K562 (cell line): ENCODE measurements at regions not wholly inside any gene's neighbourhood (a gene's known extent, or its start where the extent isn't known, plus 50 kb on each side); places are given as distances from the start of the nearest gene placed in this dataset.

Experiments
- ATAC-seq: fragments of 200-7000 bp; cut with Tn5 transposase; 3 replicates; pipeline ENCODE4 v1.9.1; 2020; ENCODE audit warnings: moderate library complexity
- BruUV-seq: library from RNA; stranded (reverse); fragments of 400-500 nt; replicated peaks from 2 replicates; lab custom pipeline; 2021; lab: Mats Ljungman, UMichigan
- CTCF ChIA-PET: fragments of 300-600 bp; formaldehyde crosslinking; extraction: SDS; loops from one replicate; lab custom pipeline; 2021; ENCODE audit warnings: low intra/inter-chr PET ratio; lab: Yijun Ruan, JAX
- POLR2A ChIA-PET: fragments of 300-600, 350-650 bp; sonication (Branson Sonifier 250); formaldehyde crosslinking; extraction: SDS; loops from one replicate; lab custom pipeline; 2021; ENCODE audit warnings: antibody characterized with exemption, inconsistent platforms; lab: Yijun Ruan, JAX
- DNase-seq, 4 experiments: peaks; one replicate each; pipeline versions ENCODE4 v3.0.0 to v3.0.0-alpha.2; 2011 to 2018; ENCODE audit warnings: low spot score in 3 of 4, mixed read lengths in 3 of 4; ENCODE audit errors: extremely low read depth in 1 of 4
- FAIRE-seq: peaks from 2 replicates; lab custom pipeline; 2011; peaks lifted over from hg19 to GRCh38; lab: Jason Lieb, UNC
- H2AFZ ChIP-seq: 2 replicates; pipeline ENCODE4 v1.6.0; 2011; ENCODE audit warnings: low read depth, low read length, control low read depth, inconsistent platforms
- H3K27ac ChIP-seq: fragments of 200-600 bp; 3 replicates; pipeline ENCODE4 v1.8.0; 2011; ENCODE audit warnings: low read depth, mild to moderate bottlenecking, control low read depth, inconsistent platforms, low read length, moderate library complexity, mixed read lengths; ENCODE audit errors: extremely low read depth
- H3K27me3 ChIP-seq, 2 experiments: fragments of 300-600 bp in 1 of 2; 2 replicates in 1 of 2; 3 replicates in 1 of 2; pipeline versions ENCODE4 v1.6.0 to v1.8.0; 2011; ENCODE audit warnings: inconsistent platforms in 2 of 2, low read length in 2 of 2, mild to moderate bottlenecking in 1 of 2, mixed read lengths in 1 of 2, moderate library complexity in 1 of 2; ENCODE audit not compliant: control insufficient read depth in 2 of 2, insufficient read depth in 2 of 2
- H3K36me3 ChIP-seq: fragments of 300-600 bp; 3 replicates; pipeline ENCODE4 v1.8.0; 2011; ENCODE audit warnings: mild to moderate bottlenecking, low read length, inconsistent platforms; ENCODE audit not compliant: control insufficient read depth, insufficient read depth
- H3K4me1 ChIP-seq, 2 experiments: fragments of 200-600 bp in 1 of 2; replicated peaks in 1 of 2; 2 replicates in 1 of 2; 3 replicates in 1 of 2; pipeline versions ENCODE4 v1.5.1 to v1.8.0; 2011; ENCODE audit warnings: inconsistent platforms in 2 of 2, low read length in 2 of 2, mild to moderate bottlenecking in 1 of 2, mixed read lengths in 1 of 2, moderate library complexity in 1 of 2; ENCODE audit not compliant: control insufficient read depth in 2 of 2, insufficient read depth in 2 of 2
- H3K4me2 ChIP-seq: 2 replicates; pipeline ENCODE4 v1.6.1; 2011; ENCODE audit warnings: low read length, control low read depth, inconsistent platforms, mixed read lengths; ENCODE audit not compliant: insufficient read depth
- H3K4me3 ChIP-seq: fragments of 200-600 bp; sonication (generic), shearing (Covaris generic); 2 replicates; pipeline ENCODE4 v1.5.1; 2016; ENCODE audit warnings: control low read depth, inconsistent platforms
- H3K79me2 ChIP-seq: fragments of 200-600 bp; 3 replicates; pipeline ENCODE4 v1.8.0; 2011; ENCODE audit warnings: low read length, inconsistent platforms; ENCODE audit not compliant: control insufficient read depth, insufficient read depth
- H3K9ac ChIP-seq, 2 experiments: 2 replicates each; pipeline versions ENCODE4 v1.6.0 to v1.6.1; 2011; ENCODE audit warnings: low read depth in 2 of 2, low read length in 2 of 2, control low read depth in 1 of 2, inconsistent platforms in 1 of 2, mild to moderate bottlenecking in 1 of 2, mixed read lengths in 1 of 2; ENCODE audit not compliant: insufficient read depth in 1 of 2
- H3K9me1 ChIP-seq: one replicate; pipeline ENCODE4 v1.6.0; 2011; ENCODE audit warnings: inconsistent platforms, mild to moderate bottlenecking, low read length, moderate library complexity; ENCODE audit not compliant: control insufficient read depth, insufficient read depth
- H3K9me3 ChIP-seq: replicated peaks from 2 replicates; pipeline ENCODE4 v1.5.1; 2011; ENCODE audit warnings: low read depth, low read length, inconsistent platforms; ENCODE audit not compliant: control insufficient read depth, insufficient read depth
- H4K20me1 ChIP-seq: replicated peaks from 2 replicates; pipeline ENCODE4 v1.6.1; 2011; ENCODE audit warnings: low read length, inconsistent platforms, mixed read lengths; ENCODE audit not compliant: control insufficient read depth, insufficient read depth
- BRCA1 ChIP-seq, 2 experiments: fragments of 450-650 bp in 1 of 2; sonication (generic) in 1 of 2; formaldehyde crosslinking in 1 of 2; IDR thresholded peaks; 2 replicates each; pipeline versions ENCODE4 v1.5.0 to v1.6.1; 2017 to 2020; ENCODE audit warnings: mild to moderate bottlenecking in 1 of 2, missing genetic modification reagents in 1 of 2
- CHD2 ChIP-seq: IDR thresholded peaks from 2 replicates; pipeline ENCODE4 v1.6.1; 2011; ENCODE audit warnings: low read depth, low read length
- FOXP1 ChIP-seq: sonication (generic); formaldehyde crosslinking; IDR thresholded peaks from 2 replicates; pipeline ENCODE4 v1.8.0; 2022; ENCODE audit warnings: mild to moderate bottlenecking, missing genetic modification reagents
- GATA2 ChIP-seq: sonication (generic); formaldehyde crosslinking; IDR thresholded peaks from 2 replicates; pipeline ENCODE4 v1.4.0; 2020; ENCODE audit warnings: mild to moderate bottlenecking, missing genetic modification reagents
- RFX1 ChIP-seq: fragments of 450-650 bp; IDR thresholded peaks from 2 replicates; pipeline ENCODE4 v1.6.1; 2016; ENCODE audit warnings: mild to moderate bottlenecking, moderate library complexity
- ZBTB11 ChIP-seq, 3 experiments: fragments of 200-800 bp in 1 of 3; fragments of 250-450 bp in 1 of 3; fragments of 450-650 bp in 1 of 3; sonication (Bioruptor Pico) in 1 of 3; sonication (Bioruptor generic) in 1 of 3; formaldehyde crosslinking in 1 of 3; IDR thresholded peaks; 2 replicates each; pipeline versions ENCODE4 v1.6.1 to v1.8.0; 2016 to 2022; ENCODE audit warnings: mild to moderate bottlenecking in 2 of 3, missing genetic modification characterization in 2 of 3, missing compliant biosample characterization in 1 of 3, moderate library complexity in 1 of 3
- ZNF24 ChIP-seq: fragments of 450-650 bp; IDR thresholded peaks from 2 replicates; pipeline ENCODE4 v1.6.1; 2016
- ZNF274 ChIP-seq: IDR thresholded peaks from 2 replicates; pipeline ENCODE4 v1.6.1; 2011; ENCODE audit warnings: low read depth, mild to moderate bottlenecking, low read length, moderate library complexity, borderline replicate concordance
- WGBS: fragments of 100-300 bp; shearing (Covaris generic); methylation state at CpG from one replicate; pipeline ENCODE4 v1.1.6; 2016; ENCODE audit warnings: low coverage, mixed read lengths; ENCODE audit not compliant: insufficient coverage; ENCODE audit errors: missing lambda C conversion rate; 5-methylcytosine and 5-hydroxymethylcytosine counted together
- in situ Hi-C: fragments of 300-500 bp; cut with MboI; formaldehyde crosslinking; loops from 4 replicates; pipeline ENCODE4 v1.15.0; 2018; ENCODE audit warnings: inconsistent platforms, mixed read lengths
- intact Hi-C: fragments of 100-400 bp; cut with micrococcal nuclease; formaldehyde crosslinking; loops from 2 replicates; pipeline ENCODE4 v1.14.2; 2022
- TF ChIP-seq, protein P1 (sequence below): fragments of 200-800 bp; sonication (Bioruptor generic); IDR thresholded peaks from 2 replicates; pipeline ENCODE4 v1.6.1; 2017; ENCODE audit warnings: missing genetic modification characterization, missing compliant biosample characterization

GRCh38 chr18:78717051-78717765 lies 262.4 kb upstream of the SALL3 start (continued):
- TF ChIP-seq ZBTB11 (CRISPR knock-in tag; IDR thresholded peaks at IDR 0.05) (no peak), FOXP1 (CRISPR knock-in tag) (no peak)

DNA sequence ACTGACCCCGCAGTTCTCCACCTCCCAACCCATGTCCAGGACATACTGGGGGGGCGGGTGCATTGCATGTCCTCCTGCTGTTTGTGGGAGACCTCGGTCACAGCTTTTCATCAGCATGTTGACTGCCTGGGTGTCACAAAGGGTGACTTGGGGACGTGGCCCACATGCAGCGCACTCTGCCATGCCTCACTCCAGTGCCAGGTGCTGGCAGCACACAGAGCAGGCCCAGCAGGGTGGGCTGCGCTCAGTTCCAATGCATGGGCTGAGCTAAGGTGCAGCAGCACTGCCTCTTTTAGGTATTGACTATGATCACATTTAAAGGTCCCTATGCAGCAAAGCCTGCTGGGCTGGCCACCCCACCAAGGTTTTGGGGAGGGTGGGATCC lies 261.9 kb upstream of the SALL3 start:
- 0% methylated on average over 4 of the region's 6 CpGs for WGBS
- Histone ChIP-seq H2AFZ (no peak overlapping the region), H3K27me3 (peaks cover 3 to 52% of the 10 kb centered on the region in 2 experiments; a peak in 3 of 5 replicates), H3K27ac (no peak overlapping the region), H3K4me1 (no peaks in the 10 kb centered on the region), H3K36me3 (no peaks in the 10 kb centered on the region), H3K9me1 (no peaks in the 10 kb centered on the region), H4K20me1 (no peaks in the 10 kb centered on the region), H3K9ac (no peak overlapping the region), H3K4me2 (no peak overlapping the region), H3K4me3 (no peak overlapping the region), H3K79me2 (no peaks in the 10 kb centered on the region), H3K9me3 (no peaks in the 10 kb centered on the region)
- ATAC-seq (no peak), FAIRE-seq (no peak), DNase-seq (no peak)
- ChIA-PET POLR2A (no interaction called here), CTCF (no interaction called here)
- BruUV-seq: no TSS peak
- in situ Hi-C loops: no loop called here
- intact Hi-C loops: no loop called here
- TF ChIP-seq BRCA1 (IDR thresholded peaks at IDR 0.05): no peak
- no peak for TF ChIP-seq BRCA1 (CRISPR knock-in tag; IDR thresholded peaks at IDR 0.05)
- TF ChIP-seq RFX1: no peak
- no peak for TF ChIP-seq ZNF274
- no peak for TF ChIP-seq GATA2 (CRISPR knock-in tag)
- TF ChIP-seq CHD2: no peak
- TF ChIP-seq, protein P1, sequence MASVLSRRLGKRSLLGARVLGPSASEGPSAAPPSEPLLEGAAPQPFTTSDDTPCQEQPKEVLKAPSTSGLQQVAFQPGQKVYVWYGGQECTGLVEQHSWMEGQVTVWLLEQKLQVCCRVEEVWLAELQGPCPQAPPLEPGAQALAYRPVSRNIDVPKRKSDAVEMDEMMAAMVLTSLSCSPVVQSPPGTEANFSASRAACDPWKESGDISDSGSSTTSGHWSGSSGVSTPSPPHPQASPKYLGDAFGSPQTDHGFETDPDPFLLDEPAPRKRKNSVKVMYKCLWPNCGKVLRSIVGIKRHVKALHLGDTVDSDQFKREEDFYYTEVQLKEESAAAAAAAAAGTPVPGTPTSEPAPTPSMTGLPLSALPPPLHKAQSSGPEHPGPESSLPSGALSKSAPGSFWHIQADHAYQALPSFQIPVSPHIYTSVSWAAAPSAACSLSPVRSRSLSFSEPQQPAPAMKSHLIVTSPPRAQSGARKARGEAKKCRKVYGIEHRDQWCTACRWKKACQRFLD (CRISPR knock-in tag): no peak
- no peak for TF ChIP-seq ZNF24
